ENCODE measurements at regions not wholly inside any gene's neighbourhood (a gene's known extent, or its start where the extent isn't known, plus 50 kb on each side); places are given as distances from the start of the nearest gene placed in this dataset.

GRCh38 chr2:150126839-150127238, 360.6 kb downstream of the RND3 start:
- TF ChIP-seq, protein P1, sequence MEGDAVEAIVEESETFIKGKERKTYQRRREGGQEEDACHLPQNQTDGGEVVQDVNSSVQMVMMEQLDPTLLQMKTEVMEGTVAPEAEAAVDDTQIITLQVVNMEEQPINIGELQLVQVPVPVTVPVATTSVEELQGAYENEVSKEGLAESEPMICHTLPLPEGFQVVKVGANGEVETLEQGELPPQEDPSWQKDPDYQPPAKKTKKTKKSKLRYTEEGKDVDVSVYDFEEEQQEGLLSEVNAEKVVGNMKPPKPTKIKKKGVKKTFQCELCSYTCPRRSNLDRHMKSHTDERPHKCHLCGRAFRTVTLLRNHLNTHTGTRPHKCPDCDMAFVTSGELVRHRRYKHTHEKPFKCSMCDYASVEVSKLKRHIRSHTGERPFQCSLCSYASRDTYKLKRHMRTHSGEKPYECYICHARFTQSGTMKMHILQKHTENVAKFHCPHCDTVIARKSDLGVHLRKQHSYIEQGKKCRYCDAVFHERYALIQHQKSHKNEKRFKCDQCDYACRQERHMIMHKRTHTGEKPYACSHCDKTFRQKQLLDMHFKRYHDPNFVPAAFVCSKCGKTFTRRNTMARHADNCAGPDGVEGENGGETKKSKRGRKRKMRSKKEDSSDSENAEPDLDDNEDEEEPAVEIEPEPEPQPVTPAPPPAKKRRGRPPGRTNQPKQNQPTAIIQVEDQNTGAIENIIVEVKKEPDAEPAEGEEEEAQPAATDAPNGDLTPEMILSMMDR (IDR thresholded peaks at IDR 0.05), result no peak
- TF ChIP-seq POLR2A (IDR thresholded peaks at IDR 0.05), result no peak
- no peak for TF ChIP-seq EP300 (IDR thresholded peaks at IDR 0.05)
